M059J (cell line): ENCODE measurements at regions not wholly inside any gene's neighbourhood (a gene's known extent, or its start where the extent isn't known, plus 50 kb on each side); places are given as distances from the start of the nearest gene placed in this dataset.
"Not testable (repeated sequence)": the region's sequence is repeated elsewhere in the genome, so short reads cannot be mapped to it uniquely, and the experiment has no call there.

ENCODE experiments used
- DNase-seq: peaks from one replicate; pipeline ENCODE4 v3.0.0-alpha.2; 2012; ENCODE audit warnings: low read depth

DNA sequence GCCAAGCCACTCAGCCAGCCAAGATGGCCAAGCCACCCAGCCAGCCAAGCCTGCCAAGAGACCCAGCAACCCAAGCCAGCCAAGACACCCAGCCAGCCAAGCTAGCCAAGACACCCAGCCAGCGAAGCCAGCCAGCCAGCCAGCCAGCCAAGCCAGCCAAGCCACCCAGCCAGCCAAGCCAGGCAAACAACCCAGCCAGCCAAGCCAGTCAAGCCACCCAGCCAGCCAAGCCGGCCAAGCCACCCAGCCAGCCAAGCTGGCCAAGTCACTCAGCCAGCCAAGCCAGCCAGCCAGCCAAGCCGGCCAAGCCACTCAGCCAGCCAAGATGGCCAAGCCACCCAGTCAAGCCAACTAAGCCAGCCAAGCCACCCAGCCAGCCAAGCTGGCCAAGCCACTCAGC lies 337.5 kb upstream of the PLGLB2 start:
- not testable (repeated sequence) for DNase-seq

- not testable (repeated sequence) for DNase-seq
Measured at GRCh38 chr2:87412036-87412820, 335.7 kb upstream of the PLGLB2 start.

DNA sequence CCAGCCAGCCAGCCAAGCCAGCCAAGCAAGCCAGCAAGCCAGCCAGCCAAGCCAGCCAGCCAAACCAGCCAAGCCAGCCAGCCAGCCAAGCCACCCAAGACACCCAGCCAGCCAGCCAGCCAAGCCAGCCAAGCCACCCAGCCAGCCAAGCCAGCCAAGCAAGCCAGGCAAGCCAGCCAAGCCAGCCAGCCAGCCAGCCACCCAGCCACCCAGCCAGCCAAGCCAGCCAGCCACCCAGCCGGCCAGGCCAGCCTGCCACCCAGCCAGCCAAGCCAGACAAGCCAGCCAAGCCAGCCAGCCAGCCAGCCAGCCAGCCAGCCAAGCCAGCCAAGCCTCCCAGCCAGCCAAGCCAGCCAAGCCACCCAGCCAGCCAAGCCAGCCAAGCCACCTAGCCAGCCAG lies 333.6 kb upstream of the PLGLB2 start:
- DNase-seq, result not testable (repeated sequence)

DNA sequence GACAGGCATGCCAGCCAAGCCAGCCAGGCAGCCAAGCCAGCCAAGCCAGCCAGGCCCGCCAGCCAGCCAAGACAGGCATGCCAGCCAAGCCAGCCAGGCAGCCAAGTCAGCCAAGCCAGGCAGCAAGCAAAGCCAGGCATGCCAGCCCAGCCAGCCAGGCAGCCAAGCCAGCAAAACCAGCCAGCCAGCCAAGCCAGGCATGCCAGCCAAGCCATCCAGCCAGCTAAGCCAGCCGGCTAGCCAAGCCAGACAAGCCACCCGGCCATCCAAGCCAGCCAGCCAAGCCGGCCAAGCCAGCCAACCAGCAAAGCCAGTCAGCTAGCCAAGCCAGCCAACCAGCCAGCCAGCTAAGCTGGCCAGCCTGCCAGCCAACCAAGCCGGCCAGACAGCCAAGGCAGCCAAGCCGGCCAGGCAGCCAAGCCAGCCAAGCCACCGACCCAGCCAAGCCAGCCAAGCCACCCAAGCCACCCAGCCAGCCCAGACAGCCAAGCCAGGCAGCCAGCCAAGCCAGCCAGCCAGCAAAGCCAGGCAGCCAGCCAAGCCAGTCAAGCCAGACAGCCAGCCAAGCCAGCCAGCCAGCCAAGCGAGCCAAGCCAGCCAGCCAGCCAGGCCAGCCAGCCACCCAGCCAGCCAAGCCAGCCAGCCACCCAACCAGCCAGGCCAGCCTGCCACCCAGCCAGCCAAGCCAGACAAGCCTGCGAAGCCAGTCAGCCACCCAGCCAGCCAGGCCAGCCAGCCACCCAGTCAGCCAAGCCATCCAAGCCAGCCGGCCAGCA lies 332.9 kb upstream of the PLGLB2 start:
- DNase-seq, result not testable (repeated sequence)

- DNase-seq, result not testable (repeated sequence)
Measured at GRCh38 chr2:87415586-87416265, 332.2 kb upstream of the PLGLB2 start.

GRCh38 chr2:87416266-87416592 lies 331.7 kb upstream of the PLGLB2 start:
- not testable (repeated sequence) for DNase-seq

DNA sequence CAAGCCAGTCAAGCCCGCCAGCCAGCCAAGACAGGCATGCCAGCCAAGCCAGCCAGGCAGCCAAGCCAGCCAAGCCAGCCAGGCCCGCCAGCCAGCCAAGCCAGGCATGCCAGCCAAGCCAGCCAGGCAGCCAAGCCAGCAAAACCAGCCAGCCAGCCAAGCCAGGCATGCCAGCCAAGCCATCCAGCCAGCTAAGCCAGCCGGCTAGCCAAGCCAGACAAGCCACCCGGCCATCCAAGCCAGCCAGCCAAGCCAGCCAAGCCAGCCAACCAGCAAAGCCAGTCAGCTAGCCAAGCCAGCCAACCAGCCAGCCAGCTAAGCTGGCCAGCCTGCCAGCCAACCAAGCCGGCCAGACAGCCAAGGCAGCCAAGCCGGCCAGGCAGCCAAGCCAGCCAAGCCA lies 330.7 kb upstream of the PLGLB2 start:
- not testable (repeated sequence) for DNase-seq

GRCh38 chr2:87417742-87418567 lies 329.9 kb upstream of the PLGLB2 start:
- not testable (repeated sequence) for DNase-seq

- DNase-seq, result not testable (repeated sequence)
Measured at GRCh38 chr2:87418823-87419822, 328.8 kb upstream of the PLGLB2 start.

DNA sequence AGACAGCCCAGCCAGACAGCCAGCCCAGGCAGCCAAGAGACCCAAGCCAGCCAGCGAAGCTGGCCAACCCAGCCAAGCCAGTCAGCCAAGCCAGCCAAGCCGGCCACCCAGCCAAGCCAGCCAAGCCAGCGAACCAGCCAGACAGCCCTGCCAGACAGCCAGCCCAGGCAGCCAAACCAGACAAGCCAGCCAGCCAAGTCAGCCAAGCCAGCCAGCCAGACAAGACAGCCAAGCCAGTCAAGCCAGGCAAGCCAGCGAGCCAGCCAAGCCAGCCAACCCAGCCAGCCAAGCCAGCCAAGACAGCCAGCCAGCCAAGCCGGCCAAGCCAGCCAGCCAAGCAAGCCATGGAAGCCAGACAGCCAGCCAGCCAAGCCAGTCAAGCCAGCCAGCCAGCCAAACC lies 327.9 kb upstream of the PLGLB2 start:
- DNase-seq, result not testable (repeated sequence)

- DNase-seq, result not testable (repeated sequence)
Measured at GRCh38 chr2:87420954-87421353, 326.9 kb upstream of the PLGLB2 start.

DNA sequence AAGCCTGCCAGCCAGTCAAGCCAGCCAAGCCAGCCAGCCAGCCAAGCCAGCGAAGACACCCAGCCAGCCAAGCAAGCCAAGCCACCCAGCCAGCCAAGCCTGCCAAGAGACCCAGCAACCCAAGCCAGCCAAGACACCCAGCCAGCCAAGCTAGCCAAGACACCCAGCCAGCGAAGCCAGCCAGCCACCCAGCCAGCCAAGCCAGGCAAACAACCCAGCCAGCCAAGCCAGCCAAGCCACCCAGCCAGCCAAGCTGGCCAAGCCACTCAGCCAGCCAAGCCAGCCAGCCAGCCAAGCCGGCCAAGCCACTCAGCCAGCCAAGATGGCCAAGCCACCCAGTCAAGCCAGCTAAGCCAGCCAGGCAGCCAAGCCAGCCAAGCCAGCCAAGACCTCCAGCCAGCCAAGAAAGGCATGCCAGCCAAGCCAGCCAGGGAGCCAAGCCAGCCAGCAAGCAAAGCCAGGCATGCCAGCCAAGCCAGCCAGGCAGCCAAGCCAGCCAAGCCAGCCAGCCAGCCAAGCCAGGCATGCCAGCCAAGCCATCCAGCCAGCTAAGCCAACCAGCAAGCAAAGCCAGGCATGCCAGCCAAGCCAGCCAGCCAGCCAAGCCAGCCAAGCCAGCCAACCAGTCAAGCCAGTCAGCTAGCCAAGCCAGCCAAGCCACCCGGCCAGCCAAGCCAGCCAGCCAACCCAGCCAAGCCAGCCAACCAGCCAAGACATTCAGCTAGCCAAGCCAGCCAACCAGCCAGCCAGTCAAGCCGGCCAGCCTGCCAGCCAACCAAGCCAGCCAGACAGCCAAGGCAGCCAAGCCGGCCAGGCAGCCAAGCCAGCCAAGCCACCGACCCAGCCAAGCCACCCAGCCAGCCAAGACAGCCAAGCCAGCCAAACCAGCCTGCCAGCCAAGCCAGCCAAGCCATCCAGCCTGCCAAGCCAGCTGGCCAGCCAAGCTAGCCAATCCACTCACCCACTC lies 323.8 kb upstream of the PLGLB2 start:
- not testable (repeated sequence) for DNase-seq

DNA sequence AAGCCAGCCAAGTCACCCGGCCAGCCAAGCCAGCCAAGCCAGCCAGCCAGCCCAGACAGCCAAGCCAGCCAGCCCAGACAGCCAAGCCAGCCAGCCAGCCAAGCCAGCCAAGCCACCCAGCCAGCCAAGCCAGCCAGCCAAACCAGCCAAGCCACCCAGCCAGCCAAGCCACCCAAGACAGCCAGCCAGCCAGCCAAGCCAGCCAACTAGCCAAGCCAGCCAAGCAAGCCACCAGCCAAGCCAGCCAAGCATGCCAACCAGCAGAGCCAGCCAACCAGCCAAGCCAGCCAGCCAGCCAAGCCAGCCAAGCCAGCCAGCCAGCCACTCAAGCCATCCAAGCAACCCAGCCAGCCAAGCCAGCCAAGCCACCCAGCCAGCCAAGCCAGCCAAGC lies 323.1 kb upstream of the PLGLB2 start:
- not testable (repeated sequence) for DNase-seq

DNA sequence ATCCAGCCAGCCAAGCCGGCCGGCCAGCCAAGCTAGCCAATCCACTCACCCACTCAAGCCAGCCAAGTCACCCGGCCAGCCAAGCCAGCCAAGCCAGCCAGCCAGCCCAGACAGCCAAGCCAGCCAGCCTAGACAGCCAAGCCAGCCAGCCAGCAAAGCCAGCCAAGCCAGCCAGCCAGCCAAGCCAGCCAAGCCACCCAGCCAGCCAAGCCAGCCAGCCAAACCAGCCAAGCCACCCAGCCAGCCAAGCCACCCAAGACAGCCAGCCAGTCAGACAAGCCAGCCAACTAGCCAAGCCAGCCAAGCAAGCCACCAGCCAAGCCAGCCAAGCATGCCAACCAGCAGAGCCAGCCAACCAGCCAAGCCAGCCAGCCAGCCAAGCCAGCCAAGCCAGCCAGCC lies 322.7 kb upstream of the PLGLB2 start:
- DNase-seq, result not testable (repeated sequence)

DNA sequence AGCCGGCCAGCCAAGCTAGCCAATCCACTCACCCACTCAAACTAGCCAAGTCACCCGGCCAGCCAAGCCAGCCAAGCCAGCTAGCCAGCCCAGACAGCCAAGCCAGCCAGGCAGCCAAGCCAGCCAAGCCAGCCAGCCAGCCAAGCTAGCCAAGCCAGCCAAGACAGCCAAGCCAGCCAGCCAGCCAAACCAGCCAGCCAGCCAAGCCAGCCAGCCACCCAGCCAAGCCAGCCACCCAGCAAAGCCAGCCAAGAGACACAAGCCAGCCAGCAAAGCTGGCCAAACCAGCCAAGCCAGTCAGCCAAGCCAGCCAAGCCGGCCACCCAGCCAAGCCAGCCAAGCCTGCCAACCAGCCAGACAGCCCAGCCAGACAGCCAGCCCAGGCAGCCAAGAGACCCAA lies 322.2 kb upstream of the PLGLB2 start:
- not testable (repeated sequence) for DNase-seq

- not testable (repeated sequence) for DNase-seq
Measured at GRCh38 chr2:87428452-87429130, 319.3 kb upstream of the PLGLB2 start.

DNA sequence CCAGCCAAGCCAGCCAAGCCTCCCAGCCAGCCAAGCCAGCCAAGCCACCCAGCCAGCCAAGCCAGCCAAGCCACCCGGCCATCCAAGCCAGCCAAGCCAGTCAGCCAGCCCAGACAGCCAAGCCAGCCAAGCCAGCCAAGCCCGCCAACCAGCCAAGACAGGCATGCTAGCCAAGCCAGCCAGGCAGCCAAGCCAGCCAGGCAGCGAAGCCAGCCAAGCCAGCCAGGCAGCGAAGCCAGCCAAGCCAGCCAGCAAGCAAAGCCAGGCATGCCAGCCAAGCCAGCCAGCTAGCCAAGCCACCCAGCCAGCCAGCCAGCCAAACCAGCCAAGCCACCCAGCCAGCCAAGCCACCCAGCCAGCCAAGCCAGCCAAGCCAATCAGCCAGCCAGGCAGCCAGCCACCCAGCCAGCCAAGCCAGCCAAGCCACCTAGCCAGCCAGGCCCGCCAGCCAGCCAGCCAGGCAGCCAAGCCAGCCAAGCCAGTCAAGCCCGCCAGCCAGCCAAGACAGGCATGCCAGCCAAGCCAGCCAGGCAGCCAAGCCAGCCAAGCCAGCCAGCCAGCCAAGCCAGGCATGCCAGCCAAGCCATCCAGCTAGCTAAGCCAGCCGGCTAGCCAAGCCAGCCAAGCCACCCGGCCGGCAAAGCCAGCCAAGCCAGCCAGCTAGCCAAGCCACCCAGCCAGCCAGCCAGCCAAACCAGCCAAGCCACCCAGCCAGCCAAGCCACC lies 318.5 kb upstream of the PLGLB2 start:
- not testable (repeated sequence) for DNase-seq

DNA sequence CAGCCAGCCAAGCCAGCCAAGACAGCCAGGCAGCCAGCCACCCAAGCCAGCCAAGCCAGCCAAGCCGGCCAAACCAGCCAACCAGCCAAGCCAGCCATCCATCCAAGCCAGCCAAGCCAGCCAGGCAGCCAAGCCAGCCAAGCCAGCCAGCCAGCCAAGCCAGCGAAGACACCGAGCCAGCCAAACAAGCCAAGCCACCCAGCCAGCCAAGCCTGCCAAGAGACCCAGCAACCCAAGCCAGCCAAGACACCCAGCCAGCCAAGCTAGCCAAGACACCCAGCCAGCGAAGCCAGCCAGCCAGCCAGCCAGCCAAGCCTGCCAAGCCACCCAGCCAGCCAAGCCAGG lies 318.0 kb upstream of the PLGLB2 start:
- not testable (repeated sequence) for DNase-seq
